ENCODE measurements at regions not wholly inside any gene's neighbourhood (a gene's known extent, or its start where the extent isn't known, plus 50 kb on each side); places are given as distances from the start of the nearest gene placed in this dataset.

- TF ChIP-seq CTCF (IDR thresholded peaks at IDR 0.05; ENCODE audit: insufficient read depth, low read depth, low read length, missing control alignments): no peak
- no peak for DNase-seq (ENCODE audit: low read depth)
- H3K4me3 ChIP-seq (ENCODE audit: low read depth, low read length): no peak overlapping the region
These were observed 339.2 kb upstream of the JAG1 start for GRCh38 chr20:11012975-11013374.

- TF ChIP-seq CTCF (IDR thresholded peaks at IDR 0.05; ENCODE audit: insufficient read depth, low read depth, low read length, missing control alignments): no peak
- H3K4me3 ChIP-seq (ENCODE audit: low read depth, low read length): no peak overlapping the region
- DNase-seq (ENCODE audit: low read depth): no peak
These were observed 340.0 kb upstream of the JAG1 start for GRCh38 chr20:11013801-11014200.

GRCh38 chr20:11015440-11015839 is 341.6 kb upstream of the JAG1 start:
- no peak for TF ChIP-seq CTCF (IDR thresholded peaks at IDR 0.05; ENCODE audit: insufficient read depth, low read depth, low read length, missing control alignments)

GRCh38 chr20:11017446-11017845 is 343.6 kb upstream of the JAG1 start:
- no peak overlapping the region for H3K4me3 ChIP-seq (ENCODE audit: low read depth, low read length)
- TF ChIP-seq CTCF (IDR thresholded peaks at IDR 0.05; ENCODE audit: insufficient read depth, low read depth, low read length, missing control alignments): no peak
- no peak for DNase-seq (ENCODE audit: low read depth)

More at GRCh38 chr20:11015440-11015839, 341.6 kb upstream of the JAG1 start:
- DNase-seq (ENCODE audit: low read depth): no peak
- no peak overlapping the region for H3K4me3 ChIP-seq (ENCODE audit: low read depth, low read length)

GRCh38 chr20:11018668-11019170 is 344.9 kb upstream of the JAG1 start:
- no peak overlapping the region for H3K4me3 ChIP-seq (ENCODE audit: low read depth, low read length)
- TF ChIP-seq CTCF (IDR thresholded peaks at IDR 0.05; ENCODE audit: insufficient read depth, low read depth, low read length, missing control alignments): no peak
- DNase-seq (ENCODE audit: low read depth): no peak

- TF ChIP-seq CTCF (IDR thresholded peaks at IDR 0.05; ENCODE audit: insufficient read depth, low read depth, low read length, missing control alignments): no peak
- no peak for DNase-seq (ENCODE audit: low read depth)
- H3K4me3 ChIP-seq (ENCODE audit: low read depth, low read length): no peak overlapping the region
These were observed 346.9 kb upstream of the JAG1 start for GRCh38 chr20:11020712-11021111.

GRCh38 chr20:11027224-11027623 is 353.4 kb upstream of the JAG1 start:
- no peak overlapping the region for H3K4me3 ChIP-seq (ENCODE audit: low read depth, low read length)
- TF ChIP-seq CTCF (IDR thresholded peaks at IDR 0.05; ENCODE audit: insufficient read depth, low read depth, low read length, missing control alignments): no peak
- no peak for DNase-seq (ENCODE audit: low read depth)
